ENCODE measurements at regions not wholly inside any gene's neighbourhood (a gene's known extent, or its start where the extent isn't known, plus 50 kb on each side); places are given as distances from the start of the nearest gene placed in this dataset.

- no peak for TF ChIP-seq PKNOX1 (IDR thresholded peaks at IDR 0.05)
- no peak for TF ChIP-seq NFRKB (IDR thresholded peaks at IDR 0.05)
- TF ChIP-seq TARDBP (IDR thresholded peaks at IDR 0.05), result no peak
- TF ChIP-seq FOXK2 (IDR thresholded peaks at IDR 0.05), result no peak
- no peak for TF ChIP-seq FOXA1 (IDR thresholded peaks at IDR 0.05)
- no peak for TF ChIP-seq SUZ12 (IDR thresholded peaks at IDR 0.05)
- TF ChIP-seq ZNF384 (IDR thresholded peaks at IDR 0.05), result no peak
- no peak for TF ChIP-seq HDGF (IDR thresholded peaks at IDR 0.05; ENCODE audit: borderline replicate concordance)
- no peak for TF ChIP-seq ELF4 (IDR thresholded peaks at IDR 0.05)
Observed at GRCh38 chr20:40861427-40862008, 167.1 kb upstream of the TOP1 start.
